B cell (primary cell): ENCODE measurements at regions not wholly inside any gene's neighbourhood (a gene's known extent, or its start where the extent isn't known, plus 50 kb on each side); places are given as distances from the start of the nearest gene placed in this dataset.
A peak's percentile ranks its signal among the peaks of the same experiment; 100 is the strongest.

ENCODE experiments used
- ATAC-seq: fragments of 200-7000 bp; cut with Tn5 transposase; one replicate; pipeline ENCODE4 v1.10.0; 2021; ENCODE audit warnings: low read depth, mild to moderate bottlenecking, moderate number of reproducible peaks, moderate library complexity
- CTCF ChIA-PET: fragments of 350-600 bp; sonication (Branson Sonifier 250); formaldehyde crosslinking; loops from one replicate; lab custom pipeline; 2021; ENCODE audit warnings: antibody characterized with exemption, inconsistent platforms; lab: Charles Lee
- POLR2A ChIA-PET: fragments of 350-600 bp; sonication (Branson Sonifier 250); formaldehyde crosslinking; loops from one replicate; lab custom pipeline; 2021; ENCODE audit warnings: antibody characterized with exemption; lab: Charles Lee
- DNase-seq: peaks from one replicate; pipeline ENCODE4 v3.0.0; 2013
- H2AFZ ChIP-seq: 2 replicates; pipeline ENCODE4 v1.6.1; 2012; ENCODE audit warnings: mild to moderate bottlenecking, low read depth, low read length; ENCODE audit not compliant: insufficient read depth, poor library complexity, severe bottlenecking
- H3K27ac ChIP-seq, 2 donors: 1 replicate in 1 of 2; 2 replicates in 1 of 2; pipeline ENCODE4 v1.5.1; 2012 to 2013; ENCODE audit warnings: low read length in 2 of 2, mild to moderate bottlenecking in 2 of 2, moderate library complexity in 1 of 2
- H3K27me3 ChIP-seq, 4 experiments: fragments of 200-600 bp in 1 of 4; sonication (generic) in 1 of 4; replicated peaks in 1 of 4; 1 replicate in 2 of 4; 2 replicates in 2 of 4; pipeline versions ENCODE4 v1.6.1 to v1.7.0; 2013 to 2016; ENCODE audit warnings: low read length in 3 of 4, mild to moderate bottlenecking in 2 of 4, mixed read lengths in 1 of 4, moderate library complexity in 1 of 4; ENCODE audit not compliant: insufficient read depth in 4 of 4, control insufficient read depth in 3 of 4; ENCODE audit errors: control extremely low read depth in 1 of 4
- H3K36me3 ChIP-seq, 2 experiments: replicated peaks in 1 of 2; 1 replicate in 1 of 2; 2 replicates in 1 of 2; pipeline versions ENCODE4 v1.6.1 to v1.7.1; 2013; ENCODE audit warnings: low read length in 1 of 2; ENCODE audit not compliant: insufficient read depth in 2 of 2, control insufficient read depth in 1 of 2; ENCODE audit errors: control extremely low read depth in 1 of 2, extremely low read depth in 1 of 2
- H3K4me1 ChIP-seq, 2 donors: fragments of 200-600 bp in 1 of 2; sonication (generic) in 1 of 2; 1 replicate in 1 of 2; 2 replicates in 1 of 2; pipeline versions ENCODE4 v1.5.1 to v1.6.1; 2013 to 2017; ENCODE audit warnings: low read length in 2 of 2; ENCODE audit not compliant: control insufficient read depth in 2 of 2, insufficient read depth in 2 of 2
- H3K4me2 ChIP-seq: replicated peaks from 2 replicates; pipeline ENCODE3; 2012; ENCODE audit warnings: mild to moderate bottlenecking, low read depth, low read length; ENCODE audit not compliant: poor library complexity, severe bottlenecking
- H3K4me3 ChIP-seq, 5 experiments: fragments of 200-600 bp in 1 of 5; sonication (generic) in 1 of 5; 1 replicate in 3 of 5; 2 replicates in 2 of 5; pipeline versions ENCODE4 v1.5.1 to v1.7.0; 2011 to 2016; ENCODE audit warnings: low read length in 4 of 5, mild to moderate bottlenecking in 4 of 5, low read depth in 2 of 5, control low read depth in 1 of 5, moderate library complexity in 1 of 5; ENCODE audit not compliant: insufficient read depth in 1 of 5; ENCODE audit errors: control extremely low read depth in 1 of 5, extremely low read depth in 1 of 5
- H3K79me2 ChIP-seq: fragments of 200-600 bp; sonication (generic); one replicate; pipeline ENCODE4 v1.6.0; 2016; ENCODE audit warnings: low read length; ENCODE audit not compliant: control insufficient read depth, insufficient read depth
- H3K9ac ChIP-seq: fragments of 200-600 bp; sonication (generic); 2 replicates; pipeline ENCODE4 v1.6.1; 2017; ENCODE audit warnings: mild to moderate bottlenecking, low read length, moderate library complexity
- H3K9me3 ChIP-seq, 3 donors: one replicate each; pipeline versions ENCODE4 v1.6.1 to v1.7.1; 2013; ENCODE audit warnings: low read length in 2 of 3; ENCODE audit not compliant: control insufficient read depth in 2 of 3, insufficient read depth in 1 of 3; ENCODE audit errors: control extremely low read depth in 1 of 3
- H4K20me1 ChIP-seq: 2 replicates; pipeline ENCODE4 v1.6.0; 2012; ENCODE audit warnings: mild to moderate bottlenecking, low read length; ENCODE audit not compliant: insufficient read depth, control insufficient read depth, poor library complexity, severe bottlenecking
- H3K27ac Mint-ChIP-seq: one replicate; pipeline ENCODE4 v1.8.0; 2021; ENCODE audit warnings: mixed read lengths
- H3K27me3 Mint-ChIP-seq: one replicate; pipeline ENCODE4 v1.8.0; 2021; ENCODE audit warnings: mixed read lengths
- H3K4me1 Mint-ChIP-seq: one replicate; pipeline ENCODE4 v1.8.0; 2021; ENCODE audit warnings: mixed read lengths
- H3K4me3 Mint-ChIP-seq: one replicate; pipeline ENCODE4 v1.8.0; 2021; ENCODE audit warnings: mixed read lengths
- H3K9me3 Mint-ChIP-seq: one replicate; pipeline ENCODE4 v1.8.0; 2022; ENCODE audit warnings: mixed read lengths; ENCODE audit not compliant: insufficient read depth
- CTCF ChIP-seq: fragments of 200-600 bp; IDR thresholded peaks from one replicate; pipeline ENCODE4 v1.8.0; 2022; ENCODE audit warnings: antibody characterized with exemption, mild to moderate bottlenecking
- EZH2 ChIP-seq: IDR thresholded peaks from 2 replicates; pipeline ENCODE4 v1.6.1; 2012; ENCODE audit warnings: borderline replicate concordance, low read depth, mild to moderate bottlenecking, moderate library complexity, low read length; ENCODE audit not compliant: insufficient read depth, poor library complexity, severe bottlenecking
- WGBS: methylation state at CpG from one replicate; pipeline ENCODE4 v1.1.5; 2013; ENCODE audit warnings: missing lambda C conversion rate; ENCODE audit not compliant: insufficient coverage; 5-methylcytosine and 5-hydroxymethylcytosine counted together
- intact Hi-C: fragments of 100-400 bp; cut with micrococcal nuclease; formaldehyde crosslinking; loops from one replicate; pipeline ENCODE4 v1.10.0; 2022

DNA sequence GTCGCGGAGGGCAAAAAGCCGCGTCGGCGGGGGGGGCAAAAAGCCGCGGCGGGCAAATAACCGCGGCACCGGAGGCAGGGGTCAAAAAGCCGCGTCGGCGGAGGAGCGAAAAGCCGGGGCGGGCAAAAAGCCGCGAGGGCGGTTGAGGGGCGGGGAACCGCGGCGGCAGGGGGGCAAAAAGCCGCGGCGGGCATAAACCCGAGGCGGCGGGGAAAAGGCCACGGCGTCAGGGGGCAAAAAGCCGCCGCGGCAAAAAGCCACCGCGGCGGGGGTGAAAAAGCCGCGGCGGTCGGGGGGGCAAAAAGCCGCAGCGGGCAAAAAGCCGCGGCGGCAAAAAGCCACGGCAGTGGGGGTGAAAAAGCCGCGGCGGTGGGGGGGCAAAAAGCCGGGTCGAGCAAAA, 598.0 kb upstream of the TEKT4 start:
- DNase-seq (no peak), ATAC-seq (no peak)
- no peak overlapping the region for H3K9ac ChIP-seq
- H3K4me2 ChIP-seq: peak overlapping the region; percentile 85
- H4K20me1 ChIP-seq: no peaks in the 10 kb centered on the region
- WGBS: 1% methylated on average over 55 of the region's 55 CpGs
- H3K79me2 ChIP-seq: no peaks in the 10 kb centered on the region
- H3K36me3 ChIP-seq: no peaks in the 10 kb centered on the region
- ChIA-PET CTCF (no interaction called here), POLR2A (no interaction called here)
- H3K27me3 ChIP-seq: no peaks in the 10 kb centered on the region
- no peaks in the 10 kb centered on the region for H3K9me3 ChIP-seq
- no peak overlapping the region for H3K27ac ChIP-seq
- H3K4me1 Mint-ChIP-seq: no peaks in the 10 kb centered on the region
- no peak overlapping the region for H2AFZ ChIP-seq
- intact Hi-C loops: no loop called here
- no peak overlapping the region for H3K4me3 Mint-ChIP-seq
- H3K4me3 ChIP-seq: no peak overlapping the region
- H3K27ac Mint-ChIP-seq: no peak overlapping the region
- no peak for TF ChIP-seq CTCF
- TF ChIP-seq EZH2: no peak
- no peaks in the 10 kb centered on the region for H3K9me3 Mint-ChIP-seq
- H3K27me3 Mint-ChIP-seq: no peaks in the 10 kb centered on the region
- H3K4me1 ChIP-seq: no peaks in the 10 kb centered on the region
